GM18951 (cell line): ENCODE measurements at regions not wholly inside any gene's neighbourhood (a gene's known extent, or its start where the extent isn't known, plus 50 kb on each side); places are given as distances from the start of the nearest gene placed in this dataset.

ENCODE experiments used
- POLR2A ChIP-seq: IDR thresholded peaks from 4 replicates; pipeline ENCODE4 v1.6.1; 2011; ENCODE audit warnings: mild to moderate bottlenecking; ENCODE audit not compliant: insufficient read length, insufficient read depth; ENCODE audit errors: extremely low read depth
- in situ Hi-C: fragments of 300-500 bp; cut with MboI; formaldehyde crosslinking; loops from one replicate; pipeline ENCODE4 v1.12.0; 2022; ENCODE audit warnings: low sequenced_read_pairs, mixed read lengths, inconsistent platforms; ENCODE audit not compliant: unreplicated experiment

GRCh38 chr5:4722886-4723285 lies 417.2 kb upstream of the ADAMTS16 start:
- no peak for TF ChIP-seq POLR2A
- in situ Hi-C loops: no loop called here

- in situ Hi-C loops: no loop called here
- TF ChIP-seq POLR2A: no peak
Measured at GRCh38 chr5:4725594-4725993, 414.5 kb upstream of the ADAMTS16 start.

GRCh38 chr5:4730279-4730678 lies 409.9 kb upstream of the ADAMTS16 start:
- no peak for TF ChIP-seq POLR2A
- in situ Hi-C loops: no loop called here

- TF ChIP-seq POLR2A: no peak
- in situ Hi-C loops: no loop called here
Measured at GRCh38 chr5:4734348-4734747, 405.8 kb upstream of the ADAMTS16 start.

- in situ Hi-C loops: no loop called here
- no peak for TF ChIP-seq POLR2A
Measured at GRCh38 chr5:4735261-4735660, 404.9 kb upstream of the ADAMTS16 start.

- no peak for TF ChIP-seq POLR2A
- in situ Hi-C loops: no loop called here
Measured at GRCh38 chr5:4737868-4738267, 402.3 kb upstream of the ADAMTS16 start.

- in situ Hi-C loops: no loop called here
- no peak for TF ChIP-seq POLR2A
Measured at GRCh38 chr5:4738298-4738697, 401.8 kb upstream of the ADAMTS16 start.

GRCh38 chr5:4740156-4740555 lies 400.0 kb upstream of the ADAMTS16 start:
- in situ Hi-C loops: no loop called here
- TF ChIP-seq POLR2A: no peak

- in situ Hi-C loops: no loop called here
- no peak for TF ChIP-seq POLR2A
Measured at GRCh38 chr5:4758550-4758949, 381.6 kb upstream of the ADAMTS16 start.

GRCh38 chr5:4758996-4759395 lies 381.1 kb upstream of the ADAMTS16 start:
- no peak for TF ChIP-seq POLR2A
- in situ Hi-C loops: no loop called here

- no peak for TF ChIP-seq POLR2A
- in situ Hi-C loops: no loop called here
Measured at GRCh38 chr5:4762316-4762715, 377.8 kb upstream of the ADAMTS16 start.

GRCh38 chr5:4765411-4765810 lies 374.7 kb upstream of the ADAMTS16 start:
- in situ Hi-C loops: no loop called here
- TF ChIP-seq POLR2A: no peak

- in situ Hi-C loops: no loop called here
- TF ChIP-seq POLR2A: no peak
Measured at GRCh38 chr5:4766101-4766500, 374.0 kb upstream of the ADAMTS16 start.

- in situ Hi-C loops: no loop called here
- TF ChIP-seq POLR2A: no peak
Measured at GRCh38 chr5:4772591-4772990, 367.5 kb upstream of the ADAMTS16 start.

- TF ChIP-seq POLR2A: no peak
- in situ Hi-C loops: no loop called here
Measured at GRCh38 chr5:4773827-4774317, 366.3 kb upstream of the ADAMTS16 start.

- in situ Hi-C loops: no loop called here
- no peak for TF ChIP-seq POLR2A
Measured at GRCh38 chr5:4777435-4777834, 362.7 kb upstream of the ADAMTS16 start.

GRCh38 chr5:4780633-4781032 lies 359.5 kb upstream of the ADAMTS16 start:
- no peak for TF ChIP-seq POLR2A
- in situ Hi-C loops: no loop called here
